Keratinocyte (primary cell): ENCODE measurements at regions not wholly inside any gene's neighbourhood (a gene's known extent, or its start where the extent isn't known, plus 50 kb on each side); places are given as distances from the start of the nearest gene placed in this dataset.

Experiments
- EZH2 ChIP-seq: IDR thresholded peaks from one replicate; pipeline ENCODE4 v1.6.1; 2012; ENCODE audit warnings: inconsistent platforms, mild to moderate bottlenecking, low read length, moderate library complexity
- TF ChIP-seq, protein P1 (sequence below), 3 experiments: IDR thresholded peaks in 1 of 3; conservative IDR thresholded peaks in 1 of 3; optimal IDR thresholded peaks in 1 of 3; 2 replicates in 2 of 3; 3 replicates in 1 of 3; pipeline versions ENCODE3 to v1.5.1; 2011; ENCODE audit warnings: low read length in 3 of 3, mild to moderate bottlenecking in 3 of 3, moderate library complexity in 2 of 3, control low read depth in 1 of 3, inconsistent platforms in 1 of 3; ENCODE audit not compliant: insufficient read depth in 2 of 3; ENCODE audit errors: extremely low read depth in 1 of 3

DNA sequence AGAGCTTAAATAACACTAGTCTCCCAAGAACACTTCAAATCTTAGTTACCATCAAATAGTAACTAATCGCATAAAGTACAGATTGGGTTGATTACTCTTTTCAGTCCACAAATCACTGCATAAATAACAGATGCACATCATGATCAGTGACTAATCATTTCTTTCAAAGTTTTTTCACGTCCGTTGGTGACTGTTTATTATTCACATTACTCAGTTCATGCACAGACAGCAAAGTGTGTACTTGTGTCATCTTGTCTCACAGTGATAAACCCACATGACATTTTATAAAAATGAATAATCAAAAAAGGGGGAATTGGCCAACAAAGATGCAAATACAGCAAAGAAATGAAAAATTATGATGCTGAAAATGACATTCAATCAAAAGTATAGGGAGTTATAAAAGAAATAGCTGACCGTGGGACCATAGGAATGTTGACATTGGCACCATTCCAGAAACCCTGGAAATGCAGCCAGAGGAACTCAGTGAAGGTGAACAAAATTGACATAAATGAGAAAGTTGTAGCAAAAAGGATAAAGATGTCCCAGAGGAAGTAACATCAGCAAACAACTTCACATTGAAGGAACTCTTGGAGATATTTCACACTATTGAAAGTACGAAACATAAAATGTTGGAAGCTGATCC, 161.5 kb downstream of the SOX3 start:
- TF ChIP-seq, protein P1, sequence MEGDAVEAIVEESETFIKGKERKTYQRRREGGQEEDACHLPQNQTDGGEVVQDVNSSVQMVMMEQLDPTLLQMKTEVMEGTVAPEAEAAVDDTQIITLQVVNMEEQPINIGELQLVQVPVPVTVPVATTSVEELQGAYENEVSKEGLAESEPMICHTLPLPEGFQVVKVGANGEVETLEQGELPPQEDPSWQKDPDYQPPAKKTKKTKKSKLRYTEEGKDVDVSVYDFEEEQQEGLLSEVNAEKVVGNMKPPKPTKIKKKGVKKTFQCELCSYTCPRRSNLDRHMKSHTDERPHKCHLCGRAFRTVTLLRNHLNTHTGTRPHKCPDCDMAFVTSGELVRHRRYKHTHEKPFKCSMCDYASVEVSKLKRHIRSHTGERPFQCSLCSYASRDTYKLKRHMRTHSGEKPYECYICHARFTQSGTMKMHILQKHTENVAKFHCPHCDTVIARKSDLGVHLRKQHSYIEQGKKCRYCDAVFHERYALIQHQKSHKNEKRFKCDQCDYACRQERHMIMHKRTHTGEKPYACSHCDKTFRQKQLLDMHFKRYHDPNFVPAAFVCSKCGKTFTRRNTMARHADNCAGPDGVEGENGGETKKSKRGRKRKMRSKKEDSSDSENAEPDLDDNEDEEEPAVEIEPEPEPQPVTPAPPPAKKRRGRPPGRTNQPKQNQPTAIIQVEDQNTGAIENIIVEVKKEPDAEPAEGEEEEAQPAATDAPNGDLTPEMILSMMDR (optimal IDR thresholded peaks at IDR 0.05 in 1 of 3, IDR thresholded peaks at IDR 0.05 in 1 of 3, conservative IDR thresholded peaks at IDR 0.05 in 1 of 3; ENCODE audit: extremely low read depth in 1 of 3, insufficient read depth in 2 of 3, low read length in 3 of 3): no peak
- no peak for TF ChIP-seq EZH2
